HEK293T (cell line): ENCODE measurements at regions not wholly inside any gene's neighbourhood (a gene's known extent, or its start where the extent isn't known, plus 50 kb on each side); places are given as distances from the start of the nearest gene placed in this dataset.

Experiments
- ARNT ChIP-seq: fragments of 450-650 bp; IDR thresholded peaks from 2 replicates; pipeline ENCODE4 v1.6.1; 2017; ENCODE audit warnings: mild to moderate bottlenecking
- BHLHE40 ChIP-seq: fragments of 450-650 bp; IDR thresholded peaks from 2 replicates; pipeline ENCODE4 v1.6.1; 2016; ENCODE audit warnings: mild to moderate bottlenecking, moderate library complexity, borderline replicate concordance
- CTBP1 ChIP-seq: fragments of 450-650 bp; IDR thresholded peaks from 2 replicates; pipeline ENCODE4 v1.6.1; 2016; ENCODE audit warnings: borderline replicate concordance
- FOXA1 ChIP-seq: fragments of 450-650 bp; IDR thresholded peaks from 2 replicates; pipeline ENCODE4 v1.6.1; 2016; ENCODE audit warnings: mild to moderate bottlenecking
- FOXK2 ChIP-seq: fragments of 450-650 bp; IDR thresholded peaks from 2 replicates; pipeline ENCODE4 v1.6.1; 2016; ENCODE audit warnings: mild to moderate bottlenecking
- FOXM1 ChIP-seq: fragments of 450-650 bp; IDR thresholded peaks from 2 replicates; pipeline ENCODE4 v1.6.1; 2017; ENCODE audit warnings: mild to moderate bottlenecking, borderline replicate concordance
- NFRKB ChIP-seq: fragments of 450-650 bp; IDR thresholded peaks from 2 replicates; pipeline ENCODE4 v1.6.1; 2016; ENCODE audit warnings: mild to moderate bottlenecking, moderate library complexity
- PKNOX1 ChIP-seq: fragments of 450-650 bp; IDR thresholded peaks from 2 replicates; pipeline ENCODE4 v1.6.1; 2016
- SP1 ChIP-seq: fragments of 450-650 bp; IDR thresholded peaks from 2 replicates; pipeline ENCODE4 v1.6.1; 2017
- SUZ12 ChIP-seq: fragments of 450-650 bp; IDR thresholded peaks from 2 replicates; pipeline ENCODE4 v1.6.1; 2016; ENCODE audit warnings: mild to moderate bottlenecking
- TARDBP ChIP-seq: fragments of 450-650 bp; IDR thresholded peaks from 2 replicates; pipeline ENCODE4 v1.6.1; 2016
- ZNF384 ChIP-seq: fragments of 450-650 bp; IDR thresholded peaks from 2 replicates; pipeline ENCODE4 v1.6.1; 2016

- TF ChIP-seq BHLHE40 (no peak), PKNOX1 (no peak), ZNF384 (no peak), FOXA1 (no peak), SUZ12 (no peak), CTBP1 (no peak), SP1 (no peak), NFRKB (no peak), TARDBP (no peak), ARNT (no peak), FOXK2 (no peak), FOXM1 (no peak)
These were observed 204.6 kb upstream of the INHBA start for GRCh38 chr7:41907444-41907843.
